ENCODE measurements at regions not wholly inside any gene's neighbourhood (a gene's known extent, or its start where the extent isn't known, plus 50 kb on each side); places are given as distances from the start of the nearest gene placed in this dataset.

DNA sequence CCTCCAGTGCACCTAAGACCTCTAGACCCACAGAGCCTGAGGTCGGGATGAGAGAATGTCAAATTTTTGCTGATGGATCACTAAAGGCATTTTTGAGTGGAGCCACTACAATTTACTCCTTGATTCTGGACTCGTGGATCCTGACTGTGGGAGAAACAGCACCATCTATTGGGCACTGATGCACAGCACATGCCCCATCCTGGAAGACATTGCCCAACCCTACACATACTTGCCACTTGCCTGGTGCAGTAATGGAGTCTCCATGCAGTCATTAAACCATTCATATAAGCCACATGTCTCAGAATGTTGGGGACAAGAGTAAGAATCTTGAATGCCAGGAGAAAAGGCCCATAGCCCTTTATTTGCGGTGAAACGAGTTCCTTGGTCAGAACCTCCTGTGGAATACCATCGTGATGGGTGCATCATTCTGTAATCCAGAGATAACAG, 103.9 kb downstream of the GGTLC2 start:
- Histone ChIP-seq H2AFZ (ENCODE audit: low read depth, low read length) (no peak overlapping the region), H3K27ac (ENCODE audit: low read length) (no peak overlapping the region), H3K9ac (ENCODE audit: low read length) (no peak overlapping the region), H3K27me3 (ENCODE audit: insufficient read depth, low read depth, low read length) (no peaks in the 10 kb centered on the region), H3K79me2 (replicated peaks; ENCODE audit: insufficient read depth, low read length) (no peaks in the 10 kb centered on the region), H3F3A (ENCODE audit: insufficient read depth, low read length, poor library complexity, severe bottlenecking) (no peaks in the 10 kb centered on the region), H3K4me2 (ENCODE audit: low read length) (no peak overlapping the region), H3K9me3 (ENCODE audit: low read length) (no peaks in the 10 kb centered on the region), H3K4me3 (ENCODE audit: low read length) (no peak overlapping the region), H4K20me1 (ENCODE audit: insufficient read depth) (no peaks in the 10 kb centered on the region), H3K9me2 (ENCODE audit: insufficient read depth, low read length) (no peaks in the 10 kb centered on the region), H3K36me3 (ENCODE audit: insufficient read depth, low read length) (no peaks in the 10 kb centered on the region)
- TF ChIP-seq RAD21 (conservative IDR thresholded peaks at IDR 0.05) (peak; percentile 32), SMC3 (conservative IDR thresholded peaks at IDR 0.05; ENCODE audit: poor library complexity) (peak; percentile 43), POLR2AphosphoS5 (IDR thresholded peaks at IDR 0.05) (no peak)
- TF ChIP-seq, protein P1, sequence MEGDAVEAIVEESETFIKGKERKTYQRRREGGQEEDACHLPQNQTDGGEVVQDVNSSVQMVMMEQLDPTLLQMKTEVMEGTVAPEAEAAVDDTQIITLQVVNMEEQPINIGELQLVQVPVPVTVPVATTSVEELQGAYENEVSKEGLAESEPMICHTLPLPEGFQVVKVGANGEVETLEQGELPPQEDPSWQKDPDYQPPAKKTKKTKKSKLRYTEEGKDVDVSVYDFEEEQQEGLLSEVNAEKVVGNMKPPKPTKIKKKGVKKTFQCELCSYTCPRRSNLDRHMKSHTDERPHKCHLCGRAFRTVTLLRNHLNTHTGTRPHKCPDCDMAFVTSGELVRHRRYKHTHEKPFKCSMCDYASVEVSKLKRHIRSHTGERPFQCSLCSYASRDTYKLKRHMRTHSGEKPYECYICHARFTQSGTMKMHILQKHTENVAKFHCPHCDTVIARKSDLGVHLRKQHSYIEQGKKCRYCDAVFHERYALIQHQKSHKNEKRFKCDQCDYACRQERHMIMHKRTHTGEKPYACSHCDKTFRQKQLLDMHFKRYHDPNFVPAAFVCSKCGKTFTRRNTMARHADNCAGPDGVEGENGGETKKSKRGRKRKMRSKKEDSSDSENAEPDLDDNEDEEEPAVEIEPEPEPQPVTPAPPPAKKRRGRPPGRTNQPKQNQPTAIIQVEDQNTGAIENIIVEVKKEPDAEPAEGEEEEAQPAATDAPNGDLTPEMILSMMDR (IDR thresholded peaks at IDR 0.05; ENCODE audit: poor library complexity, severe bottlenecking): peak; percentile 56

DNA sequence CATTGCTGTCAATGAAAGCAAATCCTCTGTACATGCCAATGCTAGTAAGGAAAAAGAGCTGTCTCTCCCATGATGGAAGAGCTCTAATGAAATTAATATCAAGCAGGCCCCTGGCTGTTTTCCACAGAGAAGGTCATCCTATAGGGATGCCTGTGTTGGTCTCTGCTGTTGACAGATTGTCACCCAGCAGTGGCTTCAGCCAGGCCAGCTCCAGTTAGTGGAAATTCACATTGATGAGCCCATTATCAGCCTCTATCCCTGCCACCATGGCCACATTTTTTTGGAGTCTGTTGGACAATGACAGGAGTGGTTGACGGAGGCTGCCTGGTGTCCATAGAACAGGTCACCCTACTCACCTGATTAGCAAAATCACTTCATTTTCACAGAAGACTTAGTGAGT, 104.3 kb downstream of the GGTLC2 start:
- Histone ChIP-seq H3K9me3 (ENCODE audit: low read length) (no peaks in the 10 kb centered on the region), H2AFZ (ENCODE audit: low read depth, low read length) (no peak overlapping the region), H3F3A (ENCODE audit: insufficient read depth, low read length, poor library complexity, severe bottlenecking) (no peaks in the 10 kb centered on the region), H3K36me3 (ENCODE audit: insufficient read depth, low read length) (no peaks in the 10 kb centered on the region), H4K20me1 (ENCODE audit: insufficient read depth) (no peaks in the 10 kb centered on the region), H3K9me2 (ENCODE audit: insufficient read depth, low read length) (no peaks in the 10 kb centered on the region), H3K27me3 (ENCODE audit: insufficient read depth, low read depth, low read length) (no peaks in the 10 kb centered on the region), H3K27ac (ENCODE audit: low read length) (no peak overlapping the region), H3K9ac (ENCODE audit: low read length) (no peak overlapping the region), H3K79me2 (replicated peaks; ENCODE audit: insufficient read depth, low read length) (no peaks in the 10 kb centered on the region), H3K4me2 (ENCODE audit: low read length) (no peak overlapping the region), H3K4me3 (ENCODE audit: low read length) (no peak overlapping the region)
- TF ChIP-seq, protein P2, sequence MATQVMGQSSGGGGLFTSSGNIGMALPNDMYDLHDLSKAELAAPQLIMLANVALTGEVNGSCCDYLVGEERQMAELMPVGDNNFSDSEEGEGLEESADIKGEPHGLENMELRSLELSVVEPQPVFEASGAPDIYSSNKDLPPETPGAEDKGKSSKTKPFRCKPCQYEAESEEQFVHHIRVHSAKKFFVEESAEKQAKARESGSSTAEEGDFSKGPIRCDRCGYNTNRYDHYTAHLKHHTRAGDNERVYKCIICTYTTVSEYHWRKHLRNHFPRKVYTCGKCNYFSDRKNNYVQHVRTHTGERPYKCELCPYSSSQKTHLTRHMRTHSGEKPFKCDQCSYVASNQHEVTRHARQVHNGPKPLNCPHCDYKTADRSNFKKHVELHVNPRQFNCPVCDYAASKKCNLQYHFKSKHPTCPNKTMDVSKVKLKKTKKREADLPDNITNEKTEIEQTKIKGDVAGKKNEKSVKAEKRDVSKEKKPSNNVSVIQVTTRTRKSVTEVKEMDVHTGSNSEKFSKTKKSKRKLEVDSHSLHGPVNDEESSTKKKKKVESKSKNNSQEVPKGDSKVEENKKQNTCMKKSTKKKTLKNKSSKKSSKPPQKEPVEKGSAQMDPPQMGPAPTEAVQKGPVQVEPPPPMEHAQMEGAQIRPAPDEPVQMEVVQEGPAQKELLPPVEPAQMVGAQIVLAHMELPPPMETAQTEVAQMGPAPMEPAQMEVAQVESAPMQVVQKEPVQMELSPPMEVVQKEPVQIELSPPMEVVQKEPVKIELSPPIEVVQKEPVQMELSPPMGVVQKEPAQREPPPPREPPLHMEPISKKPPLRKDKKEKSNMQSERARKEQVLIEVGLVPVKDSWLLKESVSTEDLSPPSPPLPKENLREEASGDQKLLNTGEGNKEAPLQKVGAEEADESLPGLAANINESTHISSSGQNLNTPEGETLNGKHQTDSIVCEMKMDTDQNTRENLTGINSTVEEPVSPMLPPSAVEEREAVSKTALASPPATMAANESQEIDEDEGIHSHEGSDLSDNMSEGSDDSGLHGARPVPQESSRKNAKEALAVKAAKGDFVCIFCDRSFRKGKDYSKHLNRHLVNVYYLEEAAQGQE (IDR thresholded peaks at IDR 0.05; ENCODE audit: borderline replicate concordance): no peak
- no peak for TF ChIP-seq SMC3 (conservative IDR thresholded peaks at IDR 0.05; ENCODE audit: poor library complexity)
- no peak for TF ChIP-seq EP300 (conservative IDR thresholded peaks at IDR 0.05; ENCODE audit: poor library complexity, severe bottlenecking)
- TF ChIP-seq POLR2AphosphoS5 (IDR thresholded peaks at IDR 0.05): no peak
- TF ChIP-seq RAD21 (conservative IDR thresholded peaks at IDR 0.05): no peak
- TF ChIP-seq EZH2 (IDR thresholded peaks at IDR 0.05; ENCODE audit: borderline replicate concordance, insufficient read depth, low read length, poor library complexity, severe bottlenecking): no peak
- no peak for TF ChIP-seq MXI1 (conservative IDR thresholded peaks at IDR 0.05; ENCODE audit: poor library complexity, severe bottlenecking)
- no peak for TF ChIP-seq TAF1 (IDR thresholded peaks at IDR 0.05; ENCODE audit: low read depth)
- TF ChIP-seq, protein P1 (IDR thresholded peaks at IDR 0.05; ENCODE audit: poor library complexity, severe bottlenecking): no peak

Measured in neural cell (in vitro differentiated cells).